ENCODE measurements at regions not wholly inside any gene's neighbourhood (a gene's known extent, or its start where the extent isn't known, plus 50 kb on each side); places are given as distances from the start of the nearest gene placed in this dataset.

- DNase-seq (ENCODE audit: low read depth), result peak; percentile 55
Observed at GRCh38 chr6:113464960-113465359, 392.2 kb upstream of the MARCKS start.

- no peak for DNase-seq (ENCODE audit: low read depth)
Observed at GRCh38 chr6:113466526-113466925, 390.6 kb upstream of the MARCKS start.

DNA sequence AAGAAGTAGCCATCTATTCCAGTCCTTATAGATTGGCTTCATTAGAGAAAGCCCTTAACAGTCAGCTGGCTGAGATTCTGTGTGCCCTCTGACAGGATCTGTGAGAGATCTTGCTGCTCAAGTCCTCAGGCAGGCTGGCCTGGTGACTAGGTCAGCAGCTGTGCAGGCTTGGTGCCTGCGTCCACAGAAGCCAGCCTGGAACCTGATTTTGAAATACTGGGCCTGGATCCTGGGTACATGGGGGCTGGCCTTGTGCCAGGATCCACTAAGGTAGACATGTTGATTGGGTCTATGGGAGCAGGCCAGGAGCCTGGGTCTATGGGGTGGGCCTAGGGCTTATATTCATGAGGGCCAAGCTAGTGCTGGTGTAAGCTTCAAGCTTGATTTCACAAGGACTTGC lies 381.8 kb upstream of the MARCKS start:
- DNase-seq (ENCODE audit: low read depth), result no peak

DNA sequence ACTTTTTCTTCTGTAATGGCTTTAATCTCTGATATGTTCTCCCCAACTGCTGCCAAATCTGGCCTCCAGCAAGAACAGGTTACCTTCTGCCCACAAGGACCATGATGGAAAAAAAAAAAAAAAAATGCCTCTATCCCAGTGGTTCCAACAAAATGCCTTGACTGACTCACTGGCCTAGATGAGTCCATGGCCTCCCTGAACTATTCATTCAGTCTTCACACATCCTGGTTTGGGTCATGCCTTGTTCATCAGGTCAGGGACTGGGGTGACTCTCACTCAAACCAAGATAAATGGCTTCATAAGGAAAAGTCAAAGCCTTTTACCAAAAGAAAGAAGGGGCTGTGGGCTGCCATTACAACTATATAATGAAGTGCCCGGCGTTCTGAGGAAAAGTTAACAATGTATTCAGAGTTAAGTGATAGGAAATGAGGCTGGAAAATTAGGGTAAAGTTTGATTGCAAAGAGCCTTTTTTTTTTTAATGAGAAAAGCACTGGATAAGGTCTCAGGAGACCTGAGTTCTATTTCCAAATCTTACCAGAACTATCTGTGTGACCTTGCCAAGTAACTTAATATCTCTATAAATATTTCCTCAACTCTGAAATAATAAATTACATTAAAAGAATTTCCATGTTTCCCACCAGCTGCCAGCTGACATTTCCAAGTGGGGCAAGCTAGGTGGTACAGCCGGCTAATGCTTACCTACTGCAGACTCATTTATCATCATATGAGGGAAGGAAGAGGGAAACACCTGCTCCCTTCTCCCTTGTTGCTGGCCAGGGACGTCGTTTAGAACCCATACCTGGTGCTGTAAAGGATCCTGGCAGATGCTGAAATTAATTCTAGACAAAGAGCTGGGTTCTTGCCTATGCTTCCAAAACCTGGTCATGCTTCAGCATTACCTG lies 380.0 kb upstream of the MARCKS start:
- no peak for DNase-seq (ENCODE audit: low read depth)

DNA sequence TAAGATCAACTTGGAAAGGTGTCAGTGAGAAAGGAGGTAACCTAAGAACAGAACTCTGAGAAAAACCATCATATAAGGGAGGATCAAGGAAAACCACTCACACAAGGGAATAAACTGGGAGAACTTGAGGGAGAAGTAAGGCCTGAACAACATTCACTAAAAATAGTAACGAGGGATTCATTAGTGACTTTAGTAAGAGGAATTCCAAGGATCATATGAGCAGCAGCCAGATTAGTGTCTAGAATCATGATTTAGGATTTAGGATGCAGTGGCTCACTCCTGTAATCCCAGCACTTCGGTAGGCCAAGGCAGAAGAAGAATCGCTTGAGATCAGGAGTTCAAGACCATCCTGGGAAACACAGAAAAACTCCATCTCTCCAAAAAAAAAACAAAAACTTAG lies 376.5 kb upstream of the MARCKS start:
- DNase-seq (ENCODE audit: low read depth), result no peak

GRCh38 chr6:113481458-113481857 lies 375.7 kb upstream of the MARCKS start:
- no peak for DNase-seq (ENCODE audit: low read depth)

GRCh38 chr6:113481910-113482309 lies 375.2 kb upstream of the MARCKS start:
- DNase-seq (ENCODE audit: low read depth), result no peak

DNA sequence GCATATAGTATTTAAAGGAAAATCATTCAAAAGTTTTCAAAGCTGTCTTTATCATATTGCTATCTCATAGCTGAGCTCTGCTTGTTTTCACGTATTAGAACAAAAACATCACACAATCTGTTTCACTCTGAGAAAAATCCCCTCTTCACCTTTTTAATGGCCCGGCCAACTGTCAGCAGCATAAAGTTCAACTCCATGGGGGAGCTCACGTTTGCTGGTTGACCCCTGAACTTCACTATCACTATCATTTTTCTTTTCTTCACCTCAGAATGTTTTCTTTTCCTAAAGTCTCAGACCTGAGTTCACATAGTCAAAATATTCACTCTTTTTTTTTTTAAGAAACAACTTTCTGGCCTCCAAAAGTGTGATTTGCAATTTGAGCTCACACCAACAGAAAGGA lies 374.4 kb upstream of the MARCKS start:
- DNase-seq (ENCODE audit: low read depth), result no peak

DNA sequence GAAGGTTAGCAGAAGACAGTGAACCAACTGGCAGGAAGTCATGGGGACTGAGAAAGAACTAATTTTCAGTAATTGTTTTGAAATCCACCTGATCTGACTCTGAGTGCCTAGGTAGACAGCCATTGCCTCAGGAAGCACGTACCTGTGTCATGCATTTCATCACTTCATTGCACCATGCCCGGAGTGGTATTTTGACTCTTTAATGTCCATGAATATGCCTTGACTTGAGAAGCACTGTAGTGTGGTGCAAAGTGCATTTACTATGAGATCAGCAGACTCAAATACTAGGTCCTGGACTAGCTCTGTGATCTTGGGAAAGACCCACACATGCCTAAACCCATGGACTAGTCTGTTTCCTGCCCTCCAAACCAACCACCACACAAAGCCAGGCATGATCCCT lies 370.9 kb upstream of the MARCKS start:
- DNase-seq (ENCODE audit: low read depth), result no peak

- DNase-seq (ENCODE audit: low read depth), result no peak
Observed at GRCh38 chr6:113487489-113488058, 369.6 kb upstream of the MARCKS start.

GRCh38 chr6:113488061-113488460 lies 369.1 kb upstream of the MARCKS start:
- DNase-seq (ENCODE audit: low read depth), result no peak

- DNase-seq (ENCODE audit: low read depth), result no peak
Observed at GRCh38 chr6:113488812-113489685, 368.1 kb upstream of the MARCKS start.

- DNase-seq (ENCODE audit: low read depth), result no peak
Observed at GRCh38 chr6:113489952-113490746, 367.0 kb upstream of the MARCKS start.

GRCh38 chr6:113491376-113491775 lies 365.8 kb upstream of the MARCKS start:
- no peak for DNase-seq (ENCODE audit: low read depth)

GRCh38 chr6:113493991-113494390 lies 363.2 kb upstream of the MARCKS start:
- no peak for DNase-seq (ENCODE audit: low read depth)

- DNase-seq (ENCODE audit: low read depth), result peak; percentile 90
Observed at GRCh38 chr6:113495521-113495920, 361.6 kb upstream of the MARCKS start.

GRCh38 chr6:113496166-113496565 lies 361.0 kb upstream of the MARCKS start:
- DNase-seq (ENCODE audit: low read depth), result no peak

GRCh38 chr6:113500221-113500620 lies 356.9 kb upstream of the MARCKS start:
- no peak for DNase-seq (ENCODE audit: low read depth)

DNA sequence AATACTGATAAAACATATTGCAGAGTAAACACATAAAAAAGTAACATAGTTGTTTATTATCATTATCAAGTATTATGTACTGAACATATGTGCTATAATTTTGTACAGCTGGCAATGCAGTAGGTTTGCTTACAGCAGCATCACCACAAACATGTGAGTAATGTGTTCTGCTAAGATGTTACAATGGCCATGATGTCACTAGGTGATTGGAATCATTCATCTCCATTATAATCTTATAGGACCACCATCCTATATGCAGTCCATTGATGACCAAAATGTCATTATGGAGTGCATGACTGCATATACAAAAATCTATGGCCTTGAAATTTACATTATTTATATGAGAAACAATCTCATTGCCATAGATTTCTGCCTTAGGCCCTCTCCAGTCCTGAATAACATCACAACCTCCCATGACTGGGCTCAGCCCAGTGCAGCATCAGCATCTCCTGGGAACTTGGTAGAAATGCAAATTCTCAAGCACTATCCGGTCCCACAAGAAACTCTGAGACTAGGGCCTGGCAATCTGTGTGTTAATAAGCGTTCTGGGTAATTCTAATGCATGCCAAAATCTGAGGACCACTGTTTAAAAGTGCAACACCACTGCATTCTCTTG lies 352.0 kb upstream of the MARCKS start:
- DNase-seq (ENCODE audit: low read depth), result no peak

DNA sequence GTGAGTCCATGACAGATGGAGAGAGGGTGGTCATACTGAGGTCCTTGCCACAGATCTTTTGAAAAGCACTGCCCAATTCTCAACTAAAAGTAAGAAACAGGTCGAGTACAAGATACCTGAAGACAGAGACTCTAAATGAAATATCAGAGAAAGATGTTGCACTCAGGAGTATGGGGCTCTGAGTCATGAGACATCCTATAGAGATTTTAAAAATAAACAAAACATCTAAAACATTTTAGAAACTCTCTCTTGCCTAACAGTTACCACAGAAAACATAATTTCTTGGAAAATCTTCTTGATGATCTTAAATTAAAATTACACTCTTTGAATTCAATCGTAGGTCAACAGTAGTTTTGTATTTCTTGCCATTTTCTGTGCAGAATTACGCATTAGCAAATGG lies 348.9 kb upstream of the MARCKS start:
- DNase-seq (ENCODE audit: low read depth), result no peak

DNA sequence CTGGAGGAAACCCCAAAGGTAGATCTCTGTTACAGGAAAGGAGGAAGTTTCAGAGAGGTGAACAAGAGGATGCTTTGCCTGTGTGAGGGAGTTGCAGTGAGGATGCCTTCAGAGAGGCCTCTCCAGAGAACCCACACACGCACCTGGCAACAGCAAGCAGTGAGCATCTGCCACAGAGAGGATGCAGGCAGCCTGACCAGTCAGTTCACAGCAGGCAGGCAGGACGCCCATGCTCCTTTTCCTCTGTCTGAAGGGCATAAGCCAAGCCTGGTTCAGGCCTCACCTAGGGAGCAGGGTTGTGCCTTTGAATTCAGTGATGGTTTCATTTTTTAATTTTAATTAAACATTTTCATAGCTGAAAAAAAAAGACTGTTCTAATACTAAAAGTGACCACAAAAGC lies 346.0 kb upstream of the MARCKS start:
- DNase-seq (ENCODE audit: low read depth), result no peak
